Stimulated activated CD8-positive, alpha-beta memory T cell treated with anti-CD3 and anti-CD28 coated beads, Interleukin-4, amount 100 ng/mL, for 1 hour (primary cell): ENCODE measurements at regions not wholly inside any gene's neighbourhood (a gene's known extent, or its start where the extent isn't known, plus 50 kb on each side); places are given as distances from the start of the nearest gene placed in this dataset.
"Not testable (repeated sequence)": the region's sequence is repeated elsewhere in the genome, so short reads cannot be mapped to it uniquely, and the experiment has no call there.

ENCODE experiments used
- DNase-seq, 2 donors: peaks; one replicate each; pipeline ENCODE4 v3.0.0-alpha.2; 2020; ENCODE audit warnings: low read depth in 2 of 2, low spot score in 1 of 2

GRCh38 chr5:42235837-42236236, 187.4 kb upstream of the GHR start:
- DNase-seq: no peak

GRCh38 chr5:42241636-42242035, 181.6 kb upstream of the GHR start:
- no peak for DNase-seq

GRCh38 chr5:42242210-42242609, 181.0 kb upstream of the GHR start:
- no peak for DNase-seq

- DNase-seq: no peak
These were observed 180.3 kb upstream of the GHR start for GRCh38 chr5:42242881-42243485.

DNA sequence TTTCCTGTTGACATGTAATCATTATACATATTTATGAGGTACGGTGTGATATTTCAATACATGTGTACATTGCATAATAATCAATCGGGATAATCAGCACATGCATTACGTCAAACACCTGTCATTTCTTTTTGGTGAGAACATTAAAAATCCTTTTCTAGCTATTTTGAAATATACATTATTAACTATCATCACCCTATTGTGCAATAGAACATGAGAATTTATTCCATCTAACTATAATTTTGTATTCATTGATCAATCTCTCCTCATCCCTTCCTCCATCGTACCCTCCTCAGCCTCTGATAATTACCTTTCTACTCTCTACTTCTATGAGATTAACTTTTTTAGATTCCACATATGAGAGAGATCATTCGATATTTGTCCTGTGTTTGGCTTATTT, 170.9 kb upstream of the GHR start:
- no peak for DNase-seq

DNA sequence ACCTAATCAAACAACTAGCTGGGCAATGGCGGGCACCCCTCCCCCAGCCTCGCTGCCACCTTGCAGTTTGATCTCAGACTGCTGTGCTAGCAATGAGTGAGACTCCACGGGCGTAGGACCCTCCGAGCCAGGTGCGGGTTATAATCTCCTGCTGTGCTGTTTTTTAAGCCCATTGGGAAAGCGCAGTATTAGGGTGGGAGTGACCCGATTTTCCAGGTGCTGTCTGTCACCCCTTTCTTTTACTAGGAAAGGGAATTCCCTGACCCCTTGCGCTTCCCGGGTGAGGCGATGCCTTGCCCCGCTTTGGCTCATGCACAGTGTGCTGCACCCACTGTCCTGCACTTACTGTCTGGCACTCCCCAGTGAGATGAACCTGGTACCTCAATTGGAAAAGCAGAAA, 163.3 kb upstream of the GHR start:
- DNase-seq: not testable (repeated sequence)

DNA sequence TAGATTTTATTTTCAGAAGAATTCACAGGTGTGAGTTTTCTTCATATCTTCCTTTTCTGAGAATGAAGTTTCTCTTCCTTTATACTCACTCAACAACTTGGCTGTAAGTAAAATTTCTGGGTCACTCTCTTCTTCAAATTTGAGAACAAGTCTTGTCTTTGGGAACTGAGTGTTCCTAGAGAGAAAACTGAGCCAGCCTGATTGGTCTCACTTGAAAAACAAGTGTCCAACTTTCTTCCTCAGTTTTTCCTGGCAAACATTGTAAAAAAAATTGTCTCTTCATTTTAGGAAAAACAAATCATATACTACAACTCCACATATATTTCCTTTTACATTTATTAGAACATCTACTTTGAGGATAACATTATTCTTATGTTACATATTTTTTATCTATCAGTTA, 156.1 kb upstream of the GHR start:
- DNase-seq: no peak

GRCh38 chr5:42268170-42268569, 155.1 kb upstream of the GHR start:
- DNase-seq: not testable (repeated sequence)

DNA sequence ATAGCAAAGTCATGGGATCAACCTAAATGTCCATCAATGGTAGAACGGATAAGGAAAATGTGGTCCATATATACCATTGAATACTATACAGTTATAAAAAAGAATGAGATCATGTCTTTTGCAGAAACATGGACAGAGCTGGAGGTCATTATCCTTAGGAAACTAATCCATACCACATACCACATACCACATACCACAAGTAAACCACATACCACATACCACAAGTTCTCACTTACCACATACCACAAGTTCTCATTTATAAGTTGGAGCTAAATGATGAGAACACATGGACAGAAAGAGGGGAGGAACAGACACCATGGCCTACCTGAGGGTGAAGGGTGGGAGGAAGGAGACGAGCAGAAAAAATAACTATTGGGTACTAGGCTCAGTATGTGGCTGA, 154.6 kb upstream of the GHR start:
- DNase-seq: no peak

DNA sequence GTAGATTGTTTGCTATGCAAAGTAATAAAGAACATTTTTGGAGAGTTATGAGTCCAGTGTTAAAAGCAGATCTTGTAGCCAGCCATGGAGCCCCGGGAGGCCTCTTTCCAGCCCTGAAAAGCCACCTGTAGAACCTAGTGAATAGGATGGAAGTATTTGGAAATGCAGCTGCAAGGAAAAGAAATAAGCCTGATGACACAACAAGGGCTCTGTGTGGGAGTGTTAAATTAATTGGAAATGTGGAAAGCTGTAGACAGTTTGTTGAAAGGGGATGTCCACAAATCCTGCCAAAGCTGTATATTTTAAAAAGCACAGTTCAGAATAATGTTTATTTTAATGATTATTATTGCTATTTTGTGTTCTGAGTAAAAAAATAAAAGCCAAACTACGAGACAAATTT, 152.5 kb upstream of the GHR start:
- DNase-seq: no peak

DNA sequence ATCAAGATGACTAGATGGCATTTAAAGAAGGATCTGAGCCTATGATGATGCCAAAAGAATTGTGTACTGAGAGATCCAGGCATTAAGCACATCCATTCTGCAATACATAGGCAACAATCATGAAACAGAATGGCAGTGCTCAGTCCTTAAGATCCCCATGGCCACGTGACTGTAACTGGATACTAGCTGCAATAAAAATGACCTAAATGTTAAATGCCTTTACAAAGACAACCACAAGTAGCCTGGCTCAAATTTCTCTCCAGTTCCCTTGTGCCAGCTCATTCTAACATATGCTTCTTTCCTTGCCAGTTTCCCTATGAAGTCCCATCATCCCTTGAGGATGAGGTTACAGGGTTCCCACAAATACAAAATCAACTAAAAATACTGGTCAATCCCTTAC, 148.3 kb upstream of the GHR start:
- no peak for DNase-seq

- DNase-seq: no peak
These were observed 145.9 kb upstream of the GHR start for GRCh38 chr5:42277293-42277692.

- DNase-seq: no peak
These were observed 138.7 kb upstream of the GHR start for GRCh38 chr5:42284584-42284983.

- no peak for DNase-seq
These were observed 138.0 kb upstream of the GHR start for GRCh38 chr5:42285230-42285629.

DNA sequence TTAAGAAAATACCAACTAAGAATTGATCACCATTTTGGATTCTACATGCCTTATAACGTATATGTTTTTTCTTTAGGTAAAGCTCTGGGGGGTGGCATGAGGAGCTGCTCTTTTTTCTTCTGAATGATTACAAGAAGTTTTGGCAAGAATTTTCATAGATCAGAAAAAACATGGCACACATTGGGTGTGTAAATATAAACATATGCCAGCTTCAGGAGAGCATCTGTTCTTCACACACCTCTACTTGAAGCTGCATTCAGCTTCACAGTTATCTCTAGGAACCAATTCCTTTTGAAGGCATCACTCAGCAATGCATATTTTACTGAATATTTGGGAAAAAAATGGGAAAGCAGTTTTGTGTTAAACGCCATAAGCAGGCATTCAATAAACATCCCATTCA, 122.7 kb upstream of the GHR start:
- no peak for DNase-seq

- DNase-seq: no peak
These were observed 121.9 kb upstream of the GHR start for GRCh38 chr5:42301349-42301748.

DNA sequence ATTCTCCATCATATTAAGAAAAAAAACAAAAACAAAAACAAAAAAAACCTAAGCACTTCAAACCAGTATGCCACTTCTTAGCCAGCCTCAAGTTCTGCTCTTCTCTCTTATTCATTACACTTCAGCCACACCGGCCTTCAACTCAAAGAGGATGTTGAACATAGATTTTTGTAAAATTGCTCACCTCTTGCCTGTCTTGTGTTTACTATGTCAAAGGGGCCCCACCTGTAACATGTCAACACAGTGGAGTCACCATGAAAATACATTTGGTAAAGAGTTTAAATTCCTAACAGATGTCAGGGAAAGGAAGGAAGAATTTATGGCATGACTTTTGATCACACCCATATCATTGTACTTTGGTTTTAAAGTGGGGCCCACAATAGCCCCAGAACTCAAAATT, 121.1 kb upstream of the GHR start:
- DNase-seq: no peak

DNA sequence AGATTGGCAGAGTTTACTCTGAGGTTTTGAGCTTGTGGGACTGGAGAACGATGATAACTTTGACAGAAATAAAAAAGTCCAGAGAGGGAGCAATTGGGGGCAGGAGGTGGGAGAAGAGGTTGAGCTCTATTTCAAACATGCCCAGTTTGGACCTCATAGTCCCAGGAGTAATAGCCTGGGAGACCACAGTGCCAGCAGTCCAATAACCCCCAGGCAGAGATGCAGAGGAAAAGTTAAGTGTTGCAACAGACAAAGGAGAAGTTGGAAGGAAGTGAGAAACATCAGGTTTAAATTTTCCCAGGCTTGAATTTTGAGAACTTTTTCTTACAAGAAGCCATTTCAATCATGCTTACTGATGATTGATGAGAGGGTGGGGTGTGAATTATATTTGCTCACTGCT, 117.0 kb upstream of the GHR start:
- no peak for DNase-seq

GRCh38 chr5:42309865-42310264, 113.4 kb upstream of the GHR start:
- no peak for DNase-seq

- DNase-seq: no peak
These were observed 108.0 kb upstream of the GHR start for GRCh38 chr5:42315214-42315613.

DNA sequence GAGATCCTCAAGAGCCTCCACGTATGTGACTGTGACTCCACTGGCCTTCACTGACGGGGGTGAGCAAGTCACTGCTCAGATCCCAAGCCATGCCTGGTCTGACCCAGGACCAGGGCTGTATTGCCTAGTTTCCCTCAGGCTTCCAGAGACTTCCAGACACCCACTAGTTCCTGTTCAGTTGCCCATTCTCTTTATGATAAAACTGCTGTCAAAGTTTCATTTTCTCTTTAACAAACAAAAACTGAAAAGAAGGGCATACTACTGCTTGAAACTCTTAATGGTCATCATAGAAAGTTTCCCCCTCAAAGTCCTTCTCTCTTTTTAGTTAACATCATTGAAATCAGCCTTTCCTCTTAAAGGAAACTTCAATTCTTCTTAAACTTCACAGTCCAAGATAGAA, 105.7 kb upstream of the GHR start:
- DNase-seq: no peak

GRCh38 chr5:42319546-42319945, 103.7 kb upstream of the GHR start:
- not testable (repeated sequence) for DNase-seq

DNA sequence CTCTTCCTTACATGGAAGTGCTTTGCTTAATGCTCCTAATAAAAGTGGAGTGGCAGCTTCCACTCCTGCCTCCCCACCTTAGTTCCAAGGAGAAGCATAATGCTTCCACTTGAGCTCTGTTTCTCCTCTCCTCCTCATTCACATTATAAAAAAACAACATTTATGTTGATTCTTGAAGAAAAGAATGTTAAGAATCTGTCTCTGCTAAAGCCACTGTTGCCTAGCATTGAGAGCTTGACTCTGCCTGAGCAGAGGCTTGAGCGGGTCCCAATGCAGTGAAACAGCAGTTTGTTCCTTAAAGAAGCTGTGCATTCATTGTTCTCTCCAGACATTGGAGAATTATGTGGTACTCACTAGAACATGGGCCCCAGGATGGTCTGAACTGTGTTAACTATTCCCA, 101.5 kb upstream of the GHR start:
- no peak for DNase-seq

- DNase-seq: no peak
These were observed 86.1 kb upstream of the GHR start for GRCh38 chr5:42337143-42337542.
